Suprapubic skin (tissue), 3 donors: ENCODE measurements at regions not wholly inside any gene's neighbourhood (a gene's known extent, or its start where the extent isn't known, plus 50 kb on each side); places are given as distances from the start of the nearest gene placed in this dataset.

ENCODE experiments used
- CTCF ChIP-seq, 2 donors: fragments of 200-600 bp in 1 of 2; fragments of 450-650 bp in 1 of 2; sonication (generic) in 1 of 2; IDR thresholded peaks; one replicate each; pipeline ENCODE4 v1.5.1; 2016 to 2019; ENCODE audit warnings: antibody characterized with exemption in 2 of 2, mild to moderate bottlenecking in 1 of 2, moderate library complexity in 1 of 2
- EP300 ChIP-seq: sonication (generic); formaldehyde crosslinking; IDR thresholded peaks from one replicate; pipeline ENCODE4 v1.6.1; 2017; ENCODE audit warnings: antibody characterized with exemption

DNA sequence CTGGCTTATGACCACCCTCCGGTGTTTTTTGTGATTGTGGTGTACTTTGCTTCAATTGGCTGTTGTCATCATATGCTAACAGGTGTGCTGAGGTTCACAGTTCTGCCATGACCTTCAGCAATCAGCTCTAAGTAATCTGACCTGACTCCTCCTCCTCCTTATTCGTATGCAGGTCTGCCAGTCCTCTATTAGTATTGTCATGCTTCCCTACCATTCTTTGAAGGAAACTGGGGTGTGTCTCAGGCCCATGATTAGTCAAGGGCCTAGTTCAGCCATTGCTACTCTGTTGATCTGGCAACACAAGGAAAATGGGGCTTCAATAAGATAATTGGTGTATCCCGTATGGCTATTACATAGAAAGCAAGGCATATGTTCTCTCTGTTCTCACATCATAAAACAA lies 332.3 kb upstream of the DPYD start:
- TF ChIP-seq CTCF (IDR thresholded peaks at IDR 0.05) (no peak), EP300 (no peak)
